ENCODE measurements at regions not wholly inside any gene's neighbourhood (a gene's known extent, or its start where the extent isn't known, plus 50 kb on each side); places are given as distances from the start of the nearest gene placed in this dataset.

- WGBS, 3 donors = 78 to 86% (median 84%) methylated on average over 1 of the region's 1 CpG
- TF ChIP-seq, protein P1, sequence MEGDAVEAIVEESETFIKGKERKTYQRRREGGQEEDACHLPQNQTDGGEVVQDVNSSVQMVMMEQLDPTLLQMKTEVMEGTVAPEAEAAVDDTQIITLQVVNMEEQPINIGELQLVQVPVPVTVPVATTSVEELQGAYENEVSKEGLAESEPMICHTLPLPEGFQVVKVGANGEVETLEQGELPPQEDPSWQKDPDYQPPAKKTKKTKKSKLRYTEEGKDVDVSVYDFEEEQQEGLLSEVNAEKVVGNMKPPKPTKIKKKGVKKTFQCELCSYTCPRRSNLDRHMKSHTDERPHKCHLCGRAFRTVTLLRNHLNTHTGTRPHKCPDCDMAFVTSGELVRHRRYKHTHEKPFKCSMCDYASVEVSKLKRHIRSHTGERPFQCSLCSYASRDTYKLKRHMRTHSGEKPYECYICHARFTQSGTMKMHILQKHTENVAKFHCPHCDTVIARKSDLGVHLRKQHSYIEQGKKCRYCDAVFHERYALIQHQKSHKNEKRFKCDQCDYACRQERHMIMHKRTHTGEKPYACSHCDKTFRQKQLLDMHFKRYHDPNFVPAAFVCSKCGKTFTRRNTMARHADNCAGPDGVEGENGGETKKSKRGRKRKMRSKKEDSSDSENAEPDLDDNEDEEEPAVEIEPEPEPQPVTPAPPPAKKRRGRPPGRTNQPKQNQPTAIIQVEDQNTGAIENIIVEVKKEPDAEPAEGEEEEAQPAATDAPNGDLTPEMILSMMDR (IDR thresholded peaks at IDR 0.05) = no peak
Observed at GRCh38 chr10:54903745-54904144, 102.7 kb upstream of the PCDH15 start.

GRCh38 chr10:54900584-54900983 is 99.6 kb upstream of the PCDH15 start:
- WGBS, 3 donors = 53 to 78% (median 67%) methylated on average over 1 of the region's 1 CpG

More at GRCh38 chr10:54903745-54904144, 102.7 kb upstream of the PCDH15 start:
- Histone ChIP-seq H3K4me1 (no peaks in the 10 kb centered on the region), H3K27ac (no peak overlapping the region), H3K4me3 (no peak overlapping the region), H3K36me3 (ENCODE audit: insufficient read depth in 1 of 2, low read depth in 1 of 2) (no peaks in the 10 kb centered on the region), H3K9me3 (no peaks in the 10 kb centered on the region), H3K27me3 (ENCODE audit: insufficient read depth in 3 of 3, low read length in 2 of 3) (no peaks in the 10 kb centered on the region)
- intact Hi-C loops (cut with DNase I) = no loop called here
- ATAC-seq (no peak), DNase-seq (no peak)

GRCh38 chr10:54880996-54881395 is 80.0 kb upstream of the PCDH15 start:
- Histone ChIP-seq H3K4me3 (no peak overlapping the region), H3K27me3 (ENCODE audit: insufficient read depth in 3 of 3, low read length in 2 of 3) (no peaks in the 10 kb centered on the region), H3K36me3 (ENCODE audit: insufficient read depth in 1 of 2, low read depth in 1 of 2) (no peaks in the 10 kb centered on the region), H3K4me1 (no peaks in the 10 kb centered on the region), H3K9me3 (no peaks in the 10 kb centered on the region), H3K27ac (no peak overlapping the region)
- WGBS, 3 donors = 49 to 62% (median 54%) methylated on average over 5 of the region's 5 CpGs
- TF ChIP-seq, protein P1 (IDR thresholded peaks at IDR 0.05) = no peak
- DNase-seq (no peak), ATAC-seq (no peak)
- intact Hi-C loops (cut with DNase I) = no loop called here

More at GRCh38 chr10:54900584-54900983, 99.6 kb upstream of the PCDH15 start:
- ATAC-seq (no peak), DNase-seq (no peak)
- TF ChIP-seq, protein P1 (IDR thresholded peaks at IDR 0.05) = no peak
- Histone ChIP-seq H3K27me3 (ENCODE audit: insufficient read depth in 3 of 3, low read length in 2 of 3) (no peaks in the 10 kb centered on the region), H3K27ac (no peak overlapping the region), H3K9me3 (no peaks in the 10 kb centered on the region), H3K36me3 (ENCODE audit: insufficient read depth in 1 of 2, low read depth in 1 of 2) (no peaks in the 10 kb centered on the region), H3K4me1 (no peaks in the 10 kb centered on the region), H3K4me3 (no peak overlapping the region)
- intact Hi-C loops (cut with DNase I) = no loop called here

DNA sequence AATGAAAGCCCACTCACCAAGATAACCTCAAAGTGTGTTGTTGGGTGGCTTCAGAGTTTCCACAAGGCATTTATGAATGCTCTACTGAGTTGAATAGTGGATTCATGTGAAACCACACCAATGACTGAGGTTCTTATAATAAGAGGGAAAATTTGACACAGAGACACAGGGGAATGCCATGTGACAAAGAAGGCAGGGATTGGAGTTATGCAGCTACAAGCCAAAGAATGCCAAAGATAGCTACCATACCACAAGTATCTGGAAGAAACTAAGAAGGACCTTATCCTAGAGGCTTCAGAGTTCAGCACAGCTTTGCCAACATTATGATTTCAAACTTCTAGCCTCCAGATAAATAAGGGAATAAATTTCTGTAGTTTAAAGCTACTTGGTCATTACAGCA is 68.0 kb upstream of the PCDH15 start:
- ATAC-seq = no peak
- TF ChIP-seq, protein P1 (IDR thresholded peaks at IDR 0.05) = no peak
- no peaks in the 10 kb centered on the region for H3K27me3 ChIP-seq (ENCODE audit: insufficient read depth in 3 of 3, low read length in 2 of 3)
- intact Hi-C loops (cut with DNase I) = no loop called here
- no peak overlapping the region for H3K27ac ChIP-seq
- no peak overlapping the region for H3K4me3 ChIP-seq
- DNase-seq = no peak
- no peaks in the 10 kb centered on the region for H3K36me3 ChIP-seq (ENCODE audit: insufficient read depth in 1 of 2, low read depth in 1 of 2)
- no peaks in the 10 kb centered on the region for H3K9me3 ChIP-seq
- no peaks in the 10 kb centered on the region for H3K4me1 ChIP-seq

- TF ChIP-seq, protein P1 (IDR thresholded peaks at IDR 0.05) = no peak
- ATAC-seq = no peak
- intact Hi-C loops (cut with DNase I) = no loop called here
- Histone ChIP-seq H3K4me3 (no peak overlapping the region), H3K4me1 (no peaks in the 10 kb centered on the region), H3K27ac (no peak overlapping the region), H3K36me3 (ENCODE audit: insufficient read depth in 1 of 2, low read depth in 1 of 2) (no peaks in the 10 kb centered on the region), H3K27me3 (ENCODE audit: insufficient read depth in 3 of 3, low read length in 2 of 3) (no peaks in the 10 kb centered on the region), H3K9me3 (no peaks in the 10 kb centered on the region)
- no peak for DNase-seq
Observed at GRCh38 chr10:54866666-54867065, 65.6 kb upstream of the PCDH15 start.

Measured in psoas muscle (tissue), 7 donors.